Osteoblast (primary cell): ENCODE measurements at regions not wholly inside any gene's neighbourhood (a gene's known extent, or its start where the extent isn't known, plus 50 kb on each side); places are given as distances from the start of the nearest gene placed in this dataset.

Experiments
- DNase-seq: peaks from one replicate; pipeline ENCODE4 v3.0.0; 2011; ENCODE audit warnings: low spot score, mixed read lengths; ENCODE audit not compliant: insufficient read length; ENCODE audit errors: missing footprints
- H2AFZ ChIP-seq: 2 replicates; pipeline ENCODE4 v1.6.0; 2011; ENCODE audit warnings: mild to moderate bottlenecking, low read length
- H3K27ac ChIP-seq: 2 replicates; pipeline ENCODE4 v1.5.1; 2011; ENCODE audit warnings: mild to moderate bottlenecking, low read depth, low read length, moderate library complexity
- H3K27me3 ChIP-seq: 2 replicates; pipeline ENCODE4 v1.6.0; 2012; ENCODE audit warnings: mild to moderate bottlenecking, control low read depth, inconsistent platforms, low read length, moderate library complexity; ENCODE audit not compliant: insufficient read depth
- H3K36me3 ChIP-seq: 2 replicates; pipeline ENCODE4 v1.5.1; 2011; ENCODE audit warnings: mild to moderate bottlenecking, low read length, control low read depth, moderate library complexity; ENCODE audit not compliant: insufficient read depth
- H3K4me1 ChIP-seq: 2 replicates; pipeline ENCODE4 v1.5.1; 2011; ENCODE audit warnings: mild to moderate bottlenecking, low read length, control low read depth, moderate library complexity; ENCODE audit not compliant: insufficient read depth
- H3K4me2 ChIP-seq: 2 replicates; pipeline ENCODE4 v1.6.0; 2011; ENCODE audit warnings: mild to moderate bottlenecking, low read length; ENCODE audit not compliant: insufficient read depth
- H3K4me3 ChIP-seq: fragments of 200-600 bp; sonication (generic); 3 replicates; pipeline ENCODE4 v1.5.1; 2012; ENCODE audit warnings: mild to moderate bottlenecking, low read length, inconsistent platforms; ENCODE audit not compliant: insufficient read depth
- H3K79me2 ChIP-seq: 2 replicates; pipeline ENCODE4 v1.6.0; 2012; ENCODE audit warnings: mild to moderate bottlenecking, low read length, control low read depth, inconsistent platforms; ENCODE audit not compliant: insufficient read depth
- H3K9me3 ChIP-seq: 2 replicates; pipeline ENCODE4 v1.5.1; 2011; ENCODE audit warnings: low read depth, low read length, control low read depth
- H4K20me1 ChIP-seq: 2 replicates; pipeline ENCODE4 v1.6.0; 2012; ENCODE audit warnings: mild to moderate bottlenecking, low read length, control low read depth; ENCODE audit not compliant: insufficient read depth
- CTCF ChIP-seq: IDR thresholded peaks from 2 replicates; pipeline ENCODE4 v1.5.1; 2011; ENCODE audit warnings: mild to moderate bottlenecking, low read depth, low read length, moderate library complexity; ENCODE audit errors: extremely low read depth

GRCh38 chr9:99569840-99570239 lies 251.8 kb upstream of the NR4A3 start:
- DNase-seq = no peak
- Histone ChIP-seq H3K79me2 (no peaks in the 10 kb centered on the region), H3K36me3 (no peaks in the 10 kb centered on the region), H3K4me3 (no peak overlapping the region), H4K20me1 (no peaks in the 10 kb centered on the region), H3K4me2 (no peak overlapping the region), H3K27ac (no peak overlapping the region), H3K27me3 (no peaks in the 10 kb centered on the region), H3K9me3 (no peaks in the 10 kb centered on the region), H2AFZ (no peak overlapping the region), H3K4me1 (no peaks in the 10 kb centered on the region)
- TF ChIP-seq CTCF = no peak

- no peak for DNase-seq
- Histone ChIP-seq H2AFZ (no peak overlapping the region), H4K20me1 (no peaks in the 10 kb centered on the region), H3K4me3 (no peak overlapping the region), H3K79me2 (no peaks in the 10 kb centered on the region), H3K27me3 (no peaks in the 10 kb centered on the region), H3K36me3 (no peaks in the 10 kb centered on the region), H3K27ac (no peak overlapping the region), H3K4me1 (no peaks in the 10 kb centered on the region), H3K9me3 (no peaks in the 10 kb centered on the region), H3K4me2 (no peak overlapping the region)
- no peak for TF ChIP-seq CTCF
Measured at GRCh38 chr9:99572567-99572966, 249.1 kb upstream of the NR4A3 start.

- no peaks in the 10 kb centered on the region for H3K36me3 ChIP-seq
- no peaks in the 10 kb centered on the region for H3K4me1 ChIP-seq
- H2AFZ ChIP-seq = no peak overlapping the region
- H3K4me3 ChIP-seq = no peak overlapping the region
- no peaks in the 10 kb centered on the region for H3K79me2 ChIP-seq
- no peak overlapping the region for H3K4me2 ChIP-seq
- no peaks in the 10 kb centered on the region for H4K20me1 ChIP-seq
- no peaks in the 10 kb centered on the region for H3K9me3 ChIP-seq
- no peak for TF ChIP-seq CTCF
- H3K27ac ChIP-seq = no peak overlapping the region
- DNase-seq = no peak
- no peaks in the 10 kb centered on the region for H3K27me3 ChIP-seq
Measured at GRCh38 chr9:99573085-99573484, 248.6 kb upstream of the NR4A3 start.

- Histone ChIP-seq H3K79me2 (no peaks in the 10 kb centered on the region), H3K4me3 (no peak overlapping the region), H3K27me3 (no peaks in the 10 kb centered on the region), H3K36me3 (no peaks in the 10 kb centered on the region), H3K4me2 (no peak overlapping the region), H3K27ac (no peak overlapping the region), H3K9me3 (no peaks in the 10 kb centered on the region), H3K4me1 (no peaks in the 10 kb centered on the region), H4K20me1 (no peaks in the 10 kb centered on the region), H2AFZ (no peak overlapping the region)
- no peak for DNase-seq
- no peak for TF ChIP-seq CTCF
Measured at GRCh38 chr9:99573886-99574285, 247.8 kb upstream of the NR4A3 start.
